OCI-LY3 (cell line): ENCODE measurements at regions not wholly inside any gene's neighbourhood (a gene's known extent, or its start where the extent isn't known, plus 50 kb on each side); places are given as distances from the start of the nearest gene placed in this dataset.

Experiments used
- H2AFZ ChIP-seq: fragments of 200-600, 300-600 bp; shearing (Covaris generic); 2 replicates; pipeline ENCODE4 v1.6.0; 2014; ENCODE audit warnings: antibody characterized with exemption, low read depth, low read length
- H3K27ac ChIP-seq: fragments of 200-600, 300-600 bp; sonication (generic); 2 replicates; pipeline ENCODE4 v1.5.1; 2014; ENCODE audit warnings: mild to moderate bottlenecking, low read length, moderate library complexity, mixed read lengths
- H3K27me3 ChIP-seq: fragments of 200-600, 300-600 bp; sonication (generic); 2 replicates; pipeline ENCODE4 v1.6.1; 2014; ENCODE audit warnings: low read depth, low read length, mixed read lengths
- H3K36me3 ChIP-seq: fragments of 200-600, 300-600 bp; sonication (generic); replicated peaks from 2 replicates; pipeline ENCODE3; 2014; ENCODE audit warnings: low read depth, low read length, mixed read lengths
- H3K4me1 ChIP-seq: fragments of 300-600, 200-600 bp; sonication (generic); 2 replicates; pipeline ENCODE4 v1.6.1; 2014; ENCODE audit warnings: low read length, mixed read lengths
- H3K4me2 ChIP-seq: fragments of 200-600, 300-600 bp; sonication (generic); 2 replicates; pipeline ENCODE4 v1.6.1; 2014; ENCODE audit warnings: low read length, mixed read lengths
- H3K4me3 ChIP-seq: fragments of 300-600, 200-600 bp; sonication (generic); 2 replicates; pipeline ENCODE4 v1.5.1; 2014; ENCODE audit warnings: antibody characterized with exemption, mild to moderate bottlenecking, low read length, moderate library complexity
- H3K79me2 ChIP-seq: fragments of 300-600, 200-600 bp; shearing (Covaris generic); 2 replicates; pipeline ENCODE4 v1.6.1; 2014; ENCODE audit warnings: mild to moderate bottlenecking, low read length, mixed read lengths
- H3K9ac ChIP-seq: fragments of 300-600, 200-600 bp; shearing (Covaris generic); 2 replicates; pipeline ENCODE4 v1.6.0; 2014; ENCODE audit warnings: mild to moderate bottlenecking, low read length, moderate library complexity
- H3K9me3 ChIP-seq: fragments of 200-600, 300-600 bp; shearing (Covaris generic); 2 replicates; pipeline ENCODE4 v1.6.1; 2014; ENCODE audit warnings: low read length, mixed read lengths; ENCODE audit not compliant: insufficient read depth
- H4K20me1 ChIP-seq: fragments of 200-600, 300-600 bp; sonication (generic); 2 replicates; pipeline ENCODE4 v1.6.1; 2016; ENCODE audit warnings: low read length, mixed read lengths; ENCODE audit not compliant: insufficient read depth
- EZH2phosphoT487 ChIP-seq: fragments of 200-600 bp; shearing (Covaris generic); IDR thresholded peaks from 2 replicates; pipeline ENCODE4 v1.6.1; 2018; ENCODE audit warnings: antibody characterized with exemption, mixed run types, low read depth
- TF ChIP-seq, protein P1 (sequence below): fragments of 200-600, 300-600 bp; sonication (generic); IDR thresholded peaks from 2 replicates; pipeline ENCODE4 v1.5.1; 2014; ENCODE audit warnings: antibody characterized with exemption, low read length, low read depth

DNA sequence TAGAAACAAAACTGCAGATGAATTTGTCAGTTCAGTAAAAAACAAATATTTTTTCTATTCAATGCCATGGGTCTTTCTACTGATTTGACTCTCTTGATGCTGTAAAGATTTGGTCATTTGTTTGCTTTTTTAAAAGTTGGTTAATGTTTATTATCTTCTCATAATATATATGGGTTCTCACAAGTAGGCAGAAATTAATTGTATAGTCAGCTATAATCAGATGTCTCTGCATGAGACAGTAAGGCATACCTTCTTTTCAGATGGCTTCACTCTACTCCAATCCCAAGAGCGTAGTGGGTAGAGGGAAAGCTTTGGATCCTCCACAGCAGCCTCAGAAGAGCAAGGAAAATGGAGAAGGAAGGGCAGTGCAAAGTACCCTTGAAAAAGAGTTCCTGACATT is 1202.9 kb upstream of the CELF4 start:
- Histone ChIP-seq H3K27ac (no peak overlapping the region), H3K9me3 (peaks cover 7% of the 10 kb centered on the region), H3K79me2 (no peaks in the 10 kb centered on the region), H3K4me2 (no peak overlapping the region), H3K4me3 (no peak overlapping the region), H4K20me1 (no peaks in the 10 kb centered on the region), H3K9ac (no peak overlapping the region), H3K27me3 (no peaks in the 10 kb centered on the region), H2AFZ (no peak overlapping the region), H3K36me3 (no peaks in the 10 kb centered on the region), H3K4me1 (no peaks in the 10 kb centered on the region)
- TF ChIP-seq, protein P1, sequence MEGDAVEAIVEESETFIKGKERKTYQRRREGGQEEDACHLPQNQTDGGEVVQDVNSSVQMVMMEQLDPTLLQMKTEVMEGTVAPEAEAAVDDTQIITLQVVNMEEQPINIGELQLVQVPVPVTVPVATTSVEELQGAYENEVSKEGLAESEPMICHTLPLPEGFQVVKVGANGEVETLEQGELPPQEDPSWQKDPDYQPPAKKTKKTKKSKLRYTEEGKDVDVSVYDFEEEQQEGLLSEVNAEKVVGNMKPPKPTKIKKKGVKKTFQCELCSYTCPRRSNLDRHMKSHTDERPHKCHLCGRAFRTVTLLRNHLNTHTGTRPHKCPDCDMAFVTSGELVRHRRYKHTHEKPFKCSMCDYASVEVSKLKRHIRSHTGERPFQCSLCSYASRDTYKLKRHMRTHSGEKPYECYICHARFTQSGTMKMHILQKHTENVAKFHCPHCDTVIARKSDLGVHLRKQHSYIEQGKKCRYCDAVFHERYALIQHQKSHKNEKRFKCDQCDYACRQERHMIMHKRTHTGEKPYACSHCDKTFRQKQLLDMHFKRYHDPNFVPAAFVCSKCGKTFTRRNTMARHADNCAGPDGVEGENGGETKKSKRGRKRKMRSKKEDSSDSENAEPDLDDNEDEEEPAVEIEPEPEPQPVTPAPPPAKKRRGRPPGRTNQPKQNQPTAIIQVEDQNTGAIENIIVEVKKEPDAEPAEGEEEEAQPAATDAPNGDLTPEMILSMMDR: no peak
- TF ChIP-seq EZH2phosphoT487: no peak

DNA sequence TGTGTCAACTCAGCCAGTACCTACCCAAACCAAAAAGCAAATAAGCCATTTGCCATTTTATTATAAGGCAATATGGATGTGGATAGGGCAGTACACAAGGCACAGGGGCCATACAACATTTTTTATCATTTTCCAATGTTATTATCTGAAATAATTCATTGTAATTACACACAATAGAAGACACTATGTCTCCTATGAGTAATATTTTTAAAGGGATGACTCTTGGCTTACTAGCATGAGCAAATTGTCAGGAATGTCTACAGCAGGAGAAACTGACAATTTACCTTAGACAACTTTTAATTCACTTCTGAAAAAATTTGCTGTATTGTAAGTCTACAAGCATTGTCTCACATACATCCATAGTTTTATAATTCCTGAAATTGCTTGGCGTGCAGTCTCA is 1193.9 kb upstream of the CELF4 start:
- Histone ChIP-seq H3K9me3 (no peaks in the 10 kb centered on the region; the same call in 1 of the 2 replicates), H3K9ac (no peak overlapping the region)
- TF ChIP-seq, protein P1: no peak

DNA sequence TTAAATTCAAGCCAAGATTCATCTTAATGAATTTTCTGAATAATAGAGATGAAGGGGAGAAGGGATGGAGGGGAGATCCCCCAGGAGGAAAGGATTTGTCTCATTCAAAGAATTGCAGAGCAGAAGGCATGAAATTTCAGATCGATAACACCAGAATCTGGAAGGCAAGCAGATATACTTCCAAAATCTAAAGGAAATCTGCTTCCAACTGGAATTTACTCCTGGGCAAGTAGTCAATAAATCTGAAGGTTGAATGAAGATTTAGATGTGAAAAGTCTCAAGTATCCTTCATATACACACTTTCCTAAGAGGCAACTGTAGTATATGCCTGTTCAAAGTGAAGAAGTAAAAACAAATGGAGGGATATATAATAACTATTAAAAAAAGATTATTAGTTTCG is 1190.8 kb upstream of the CELF4 start:
- no peaks in the 10 kb centered on the region for H4K20me1 ChIP-seq
- H3K27ac ChIP-seq: no peak overlapping the region
- no peaks in the 10 kb centered on the region for H3K27me3 ChIP-seq
- no peak overlapping the region for H3K4me3 ChIP-seq
- no peak overlapping the region for H3K9ac ChIP-seq
- TF ChIP-seq, protein P1: no peak
- TF ChIP-seq EZH2phosphoT487: no peak
- no peaks in the 10 kb centered on the region for H3K79me2 ChIP-seq
- no peaks in the 10 kb centered on the region for H3K36me3 ChIP-seq
- no peaks in the 10 kb centered on the region; the same call in 1 of the 2 replicates for H3K9me3 ChIP-seq
- no peak overlapping the region for H2AFZ ChIP-seq
- no peak overlapping the region for H3K4me2 ChIP-seq
- H3K4me1 ChIP-seq: peaks cover 20% of the 10 kb centered on the region

More for the DNA sequence above, 1193.9 kb upstream of the CELF4 start:
- Histone ChIP-seq H3K36me3 (no peaks in the 10 kb centered on the region), H3K4me3 (no peak overlapping the region), H3K27ac (no peak overlapping the region), H4K20me1 (no peaks in the 10 kb centered on the region), H2AFZ (no peak overlapping the region), H3K27me3 (no peaks in the 10 kb centered on the region), H3K4me1 (peaks cover 5% of the 10 kb centered on the region; the same call in 1 of the 2 replicates), H3K4me2 (no peak overlapping the region), H3K79me2 (no peaks in the 10 kb centered on the region)

DNA sequence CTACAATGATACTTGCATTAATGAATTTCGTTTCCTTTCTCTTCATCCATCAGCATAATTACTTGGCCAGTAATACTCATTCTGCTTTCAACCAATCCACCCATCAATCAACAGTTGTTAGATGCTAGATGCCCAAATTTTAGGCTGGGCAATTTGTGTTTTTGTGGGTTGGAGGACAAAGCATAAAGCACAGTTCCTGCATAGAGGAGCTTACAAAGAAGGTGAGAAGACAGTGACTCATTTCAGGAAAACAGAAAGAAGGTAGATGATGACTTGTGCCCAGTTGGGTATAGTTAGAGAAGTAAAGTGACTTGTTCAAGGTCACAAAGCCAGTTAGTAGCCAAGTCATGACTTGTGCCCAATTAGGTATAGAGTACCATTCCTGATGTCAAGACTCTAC is 1186.8 kb upstream of the CELF4 start:
- Histone ChIP-seq H3K4me3 (peak overlapping the region; percentile 26; the same call in 1 of the 2 replicates), H3K4me1 (peaks cover 27% of the 10 kb centered on the region), H3K4me2 (peak overlapping the region; percentile 61), H3K9me3 (no peaks in the 10 kb centered on the region), H3K27me3 (no peaks in the 10 kb centered on the region), H3K36me3 (no peaks in the 10 kb centered on the region), H3K9ac (no peak overlapping the region), H4K20me1 (no peaks in the 10 kb centered on the region), H3K79me2 (no peaks in the 10 kb centered on the region), H3K27ac (no peak overlapping the region), H2AFZ (no peak overlapping the region)
- TF ChIP-seq, protein P1: no peak
- no peak for TF ChIP-seq EZH2phosphoT487
